Stimulated activated CD4-positive, alpha-beta T cell treated with anti-CD3 and anti-CD28 coated beads, Interleukin-4, amount 100 ng/mL, for 1 hour (primary cell): ENCODE measurements at regions not wholly inside any gene's neighbourhood (a gene's known extent, or its start where the extent isn't known, plus 50 kb on each side); places are given as distances from the start of the nearest gene placed in this dataset.

Experiments used
- DNase-seq: peaks from one replicate; pipeline ENCODE4 v3.0.0-alpha.2; 2020

DNA sequence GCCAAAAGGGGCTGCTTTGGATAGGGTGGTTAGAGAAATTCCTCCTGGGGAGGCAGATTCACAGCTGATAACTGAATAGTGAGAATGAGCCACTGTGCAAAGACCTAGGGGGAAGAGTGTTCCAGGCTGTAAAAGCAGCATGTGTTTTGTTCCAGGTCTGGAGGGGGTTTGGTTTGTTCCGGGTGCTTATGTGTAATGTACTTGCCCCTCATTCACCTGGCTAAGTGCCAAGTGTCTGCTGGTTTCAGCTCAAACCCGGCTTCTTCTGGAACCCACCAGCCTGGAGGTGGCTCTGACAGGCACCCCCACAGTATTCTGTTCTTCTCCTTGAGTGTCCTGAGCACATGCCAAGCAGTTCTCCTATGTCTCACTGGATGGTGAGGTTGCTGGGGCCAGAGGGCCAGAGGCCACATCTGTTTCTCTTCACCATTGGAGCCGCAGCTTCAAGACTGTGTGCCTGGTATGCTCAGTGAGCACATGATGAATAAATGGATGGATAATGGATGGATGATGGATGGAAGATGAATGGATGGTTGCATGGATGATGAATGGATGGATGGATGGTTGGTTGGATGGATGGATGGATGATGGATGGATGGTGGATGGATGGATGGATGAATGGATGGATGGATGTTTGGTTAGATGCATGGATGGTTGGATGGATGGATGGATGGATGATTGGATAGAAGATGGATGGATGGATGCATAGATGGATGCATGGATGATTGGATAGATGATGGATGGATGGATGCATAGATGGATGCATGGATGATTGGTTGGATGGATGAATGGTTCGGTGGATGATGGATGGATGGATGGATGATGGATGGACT, 227.6 kb downstream of the BMP7 start:
- DNase-seq, result no peak

DNA sequence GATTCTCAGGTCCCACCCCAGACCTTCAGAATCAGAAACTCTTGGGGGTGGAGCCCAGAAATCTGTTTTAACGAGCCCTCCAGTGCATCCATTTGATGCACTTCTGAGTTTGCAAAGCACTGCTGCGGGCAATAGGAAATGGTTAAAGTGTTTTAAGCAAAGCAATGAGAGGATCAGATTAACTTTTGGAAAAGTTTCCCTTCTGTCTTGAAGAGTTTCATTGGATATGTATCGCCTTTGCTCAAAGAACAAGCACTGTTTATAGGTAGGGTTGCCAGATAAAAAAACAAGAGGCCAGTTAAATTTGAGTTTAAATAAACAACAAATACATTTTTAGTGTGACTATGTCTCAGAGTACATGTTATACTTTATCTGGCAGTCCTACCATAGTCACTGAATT, 226.0 kb downstream of the BMP7 start:
- DNase-seq, result no peak

DNA sequence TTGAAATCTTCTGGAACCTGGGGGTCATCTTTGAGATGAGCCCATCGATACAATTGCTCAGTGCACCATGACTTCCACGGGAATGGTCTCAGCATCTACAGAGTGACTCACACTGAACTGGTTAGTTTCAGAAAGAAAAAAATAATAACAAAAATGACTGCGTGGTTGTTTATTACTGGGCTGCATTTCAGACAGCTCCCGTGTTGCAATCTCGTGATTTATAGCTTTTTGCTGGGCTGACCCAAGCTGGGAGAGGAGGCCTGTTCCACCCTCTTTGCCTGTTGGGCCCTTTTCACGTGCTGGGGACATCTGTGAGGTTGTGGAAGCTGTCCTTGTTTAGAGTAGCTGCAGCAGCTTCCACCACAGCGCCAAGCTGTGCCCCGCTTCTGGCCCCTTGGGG, 225.5 kb downstream of the BMP7 start:
- DNase-seq, result no peak

DNA sequence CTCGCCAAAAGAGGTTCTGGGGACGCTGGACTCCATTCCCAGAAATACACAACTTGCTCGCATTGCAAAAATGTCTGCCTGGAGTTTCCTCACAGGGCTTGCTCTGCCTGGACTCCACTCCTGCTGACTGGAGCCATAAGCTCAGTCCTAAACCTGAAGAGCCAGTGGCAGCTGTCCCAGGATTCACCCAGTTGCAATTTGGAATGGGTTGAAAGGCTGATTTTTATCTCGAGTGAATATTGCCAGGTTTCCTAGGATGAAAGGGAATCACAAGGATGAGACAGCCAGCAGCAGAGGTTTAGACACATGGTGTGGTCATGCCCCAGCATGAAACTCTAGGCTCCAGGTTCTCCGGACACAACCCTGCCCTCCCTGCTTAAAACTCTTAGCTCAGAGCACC, 223.3 kb downstream of the BMP7 start:
- DNase-seq, result no peak

DNA sequence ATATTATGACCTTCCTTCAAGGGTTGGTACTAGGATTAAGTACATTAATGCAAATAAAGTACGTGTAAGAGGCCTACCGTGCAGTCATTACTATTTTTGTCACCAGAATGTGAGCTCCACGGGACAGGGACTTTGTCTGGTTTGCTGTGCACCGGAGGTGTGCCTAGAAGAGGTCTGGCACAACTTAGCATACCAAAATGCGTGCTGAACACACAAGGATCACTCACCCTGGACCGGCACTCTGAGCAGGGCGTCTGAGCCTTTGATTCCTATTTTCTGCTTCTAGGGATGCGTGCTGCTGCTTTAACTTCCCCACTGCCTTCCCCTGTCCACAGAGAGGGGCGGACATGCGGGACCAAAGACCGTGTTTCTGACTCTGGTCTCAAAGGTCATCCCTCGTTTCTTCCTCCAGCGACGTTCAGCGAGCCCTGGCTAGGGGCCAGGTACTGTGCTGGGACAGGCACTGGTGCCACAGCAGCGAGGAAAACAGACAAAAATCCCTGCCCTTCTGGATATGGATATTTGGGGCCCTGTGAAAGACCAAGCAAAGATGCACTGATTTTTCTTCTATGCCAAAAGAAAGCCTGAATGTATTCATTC, 222.7 kb downstream of the BMP7 start:
- no peak for DNase-seq

DNA sequence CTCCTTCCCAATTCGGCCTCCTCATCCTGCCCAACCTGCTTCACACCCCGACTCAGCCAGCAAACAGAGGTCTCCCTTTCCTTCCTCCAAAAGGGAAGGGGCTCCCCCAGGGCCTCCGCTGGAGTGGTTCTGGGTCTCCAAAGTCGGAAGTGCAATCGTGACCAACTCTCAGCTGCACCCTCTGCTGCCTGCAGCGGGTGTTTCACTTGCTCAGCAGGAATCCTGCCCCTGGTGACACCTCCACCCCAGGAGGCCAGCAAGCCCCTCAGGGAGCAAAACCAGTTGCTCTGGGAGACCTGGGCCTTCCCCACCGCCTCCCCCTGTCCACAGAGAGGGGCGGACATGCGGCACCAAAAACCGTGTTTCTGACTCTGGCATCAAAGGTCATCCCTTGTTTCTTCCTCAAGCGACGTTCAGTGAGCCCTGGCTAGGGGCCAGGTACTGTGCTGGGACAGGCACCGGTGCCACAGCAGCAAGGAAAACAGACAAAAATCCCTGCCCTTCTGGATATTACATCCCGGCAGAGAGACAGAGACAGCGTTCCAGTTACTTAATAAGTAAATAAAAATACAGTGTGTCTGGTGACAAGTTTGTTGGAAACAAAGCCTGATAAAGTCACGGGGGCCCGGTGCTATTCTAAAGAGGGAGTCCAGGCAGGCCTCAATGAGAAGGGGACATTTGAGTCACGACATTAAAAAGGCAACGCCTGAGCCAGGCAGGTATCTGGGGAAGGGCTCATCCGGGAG, 219.0 kb downstream of the BMP7 start:
- DNase-seq, result no peak

DNA sequence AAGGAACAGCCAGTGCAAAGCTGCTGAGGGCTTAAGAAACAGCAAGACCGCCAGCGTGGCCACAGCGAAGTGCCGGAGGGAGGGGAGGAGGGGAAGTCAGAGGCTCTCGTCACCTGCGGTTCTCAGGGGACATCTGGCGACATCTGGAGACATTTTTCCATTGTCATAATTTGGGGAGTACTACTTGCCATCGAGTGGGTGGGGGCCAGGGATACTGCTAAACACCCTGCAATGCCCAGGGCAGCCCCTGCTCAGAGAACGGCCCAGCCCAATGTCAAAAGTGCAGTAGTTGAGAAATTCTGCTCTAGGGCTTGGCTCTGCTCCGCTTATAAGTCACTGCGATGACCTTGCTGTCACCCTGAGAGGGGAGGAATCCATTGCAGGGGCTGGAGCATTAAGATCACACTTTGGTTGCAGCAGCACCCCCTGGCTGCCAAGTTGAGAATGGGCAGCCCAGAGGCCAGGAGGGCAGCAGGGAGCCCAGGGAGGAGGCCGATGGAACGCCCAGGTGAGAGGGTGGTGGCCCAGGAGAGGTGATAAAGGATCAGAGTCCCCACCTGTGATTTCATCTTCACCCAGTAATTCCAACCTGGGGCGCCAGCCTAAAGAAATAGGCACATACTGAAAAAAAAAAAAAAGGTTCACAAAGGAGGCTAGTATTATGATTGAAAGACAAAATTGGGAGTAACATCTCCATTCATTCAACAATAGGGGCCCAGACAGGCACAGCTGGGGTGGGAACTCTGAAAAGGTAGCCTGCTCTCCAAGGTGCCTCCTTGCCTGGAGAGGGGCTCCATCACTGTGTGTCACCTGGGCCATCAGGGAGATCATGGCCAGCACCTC, 218.2 kb downstream of the BMP7 start:
- peak; percentile 11 for DNase-seq

DNA sequence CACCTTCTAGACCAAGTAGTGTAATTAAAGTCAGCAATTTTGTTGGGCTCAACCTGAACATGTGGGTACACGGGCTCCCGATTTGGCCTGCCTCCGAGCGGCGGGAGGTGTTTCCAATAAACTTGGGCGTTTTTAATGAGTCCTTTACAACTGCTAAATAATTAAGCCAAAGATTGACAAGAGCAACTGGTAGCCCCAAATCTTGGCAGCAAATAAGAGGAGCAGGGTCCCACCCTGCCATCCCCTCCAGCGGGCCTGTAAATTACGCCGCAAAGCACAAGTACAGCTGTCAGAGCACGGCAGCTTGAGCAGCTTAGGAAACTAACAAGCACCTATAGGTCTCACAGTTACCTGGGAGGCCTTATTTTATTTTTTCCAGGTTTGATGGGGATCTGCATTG, 217.1 kb downstream of the BMP7 start:
- no peak for DNase-seq

DNA sequence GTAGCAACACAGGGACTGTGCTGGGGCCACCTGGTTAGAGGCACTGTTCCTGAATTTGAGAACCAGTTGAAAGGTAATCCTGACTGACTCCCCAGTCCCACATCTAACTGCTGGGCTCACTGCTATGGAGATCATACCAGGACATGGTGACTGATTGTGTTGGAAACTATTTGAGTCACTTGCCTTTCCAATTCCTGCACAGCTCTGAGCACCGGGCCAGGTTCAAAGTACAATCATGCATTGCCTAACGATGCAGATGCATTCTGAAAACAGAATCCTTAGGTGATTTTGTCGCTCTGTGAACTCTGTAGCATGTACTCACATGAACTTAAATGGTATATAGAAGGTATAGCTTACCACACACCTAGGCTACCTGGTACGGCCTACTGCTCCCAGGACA, 215.3 kb downstream of the BMP7 start:
- no peak for DNase-seq

DNA sequence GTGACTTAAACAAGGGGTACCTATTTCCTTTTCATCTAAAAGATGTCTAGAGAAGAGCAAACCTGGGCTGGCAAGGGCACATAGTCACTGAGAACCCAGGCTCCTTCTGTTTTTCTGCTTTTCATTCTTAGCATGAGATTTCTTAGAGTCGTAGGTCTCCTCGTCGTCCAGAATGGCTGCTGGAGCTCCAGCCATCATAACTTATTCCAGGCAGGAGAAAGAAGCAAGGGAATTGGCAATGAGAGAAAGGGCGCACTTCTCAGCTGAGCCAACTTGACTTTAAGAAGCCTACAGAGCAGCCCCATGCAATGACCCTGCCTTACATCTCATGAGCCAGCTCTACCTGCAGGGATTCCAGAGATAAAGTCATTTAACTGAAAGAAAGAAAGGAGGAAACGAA, 213.4 kb downstream of the BMP7 start:
- no peak for DNase-seq

DNA sequence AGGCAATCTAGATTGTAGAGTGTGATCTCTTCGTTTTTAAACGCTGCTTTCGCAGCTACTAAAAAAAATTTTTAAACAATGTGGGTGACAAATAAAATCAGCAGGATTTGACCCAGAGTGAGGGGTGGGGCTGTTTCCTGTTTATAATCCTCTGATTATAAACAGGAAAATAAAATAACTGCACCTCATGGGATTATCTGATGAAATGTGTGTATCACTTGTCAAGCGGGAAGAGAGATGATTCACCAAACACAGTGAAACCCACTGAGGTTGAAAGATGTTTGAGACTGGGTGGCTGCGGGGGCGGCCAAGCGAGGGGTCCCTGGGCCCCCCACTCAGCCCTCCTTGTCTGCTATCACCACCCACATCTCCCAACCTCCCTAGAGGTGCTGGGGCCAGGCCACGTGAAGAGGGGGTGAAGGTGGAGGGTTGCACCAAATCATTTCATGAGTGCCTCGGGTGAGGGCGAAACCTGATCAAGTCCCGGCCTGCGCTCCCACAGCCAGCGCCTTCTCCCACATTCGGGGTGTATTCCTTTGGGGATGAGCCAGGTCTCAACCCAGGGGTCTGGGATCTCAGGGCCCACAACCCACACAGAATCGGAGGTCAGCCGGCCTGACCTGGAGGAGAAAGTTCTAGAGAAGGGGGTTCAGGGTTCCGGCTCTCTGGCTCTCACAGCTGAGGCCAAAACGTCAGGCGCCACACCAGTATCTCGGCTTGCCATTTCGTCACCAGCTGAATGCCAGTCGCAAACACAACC, 212.5 kb downstream of the BMP7 start:
- DNase-seq, result no peak

DNA sequence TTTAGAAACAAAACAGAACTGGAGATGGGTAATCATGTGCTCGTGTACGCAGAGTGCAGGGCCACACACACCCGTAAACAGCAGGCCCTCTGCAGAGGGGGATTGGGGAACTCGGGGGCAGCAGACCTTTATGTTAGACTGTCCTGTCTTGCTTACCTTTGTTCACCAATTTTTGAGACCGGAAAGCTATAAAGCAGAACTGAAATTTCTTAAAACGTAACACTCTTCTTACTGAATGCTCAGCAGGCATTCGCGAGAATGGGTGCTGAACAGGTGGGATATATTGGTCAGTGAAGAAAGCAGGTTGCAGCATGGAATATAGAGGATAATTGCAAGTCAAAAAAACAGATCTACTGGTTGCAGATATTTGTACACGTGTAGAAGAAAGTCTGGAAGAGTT, 211.1 kb downstream of the BMP7 start:
- no peak for DNase-seq

DNA sequence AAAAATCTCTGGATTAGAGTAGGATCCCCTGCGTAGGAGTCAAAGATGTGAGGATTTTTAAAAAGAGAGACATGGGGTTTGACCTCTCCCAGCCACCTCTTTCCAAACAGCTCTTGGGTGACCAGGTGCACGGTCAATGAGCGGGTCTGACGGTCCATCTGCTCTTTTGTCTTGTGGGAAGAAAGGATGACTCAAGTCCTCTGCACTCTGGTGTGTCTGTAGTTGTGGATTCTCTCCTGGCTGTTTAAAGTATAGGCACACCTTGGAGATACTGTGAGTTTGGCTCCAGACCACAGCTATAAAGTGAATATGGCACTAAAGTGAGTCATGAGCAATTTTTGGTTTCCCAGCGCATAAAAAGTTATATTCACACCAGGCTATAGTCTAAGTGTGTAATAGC, 209.8 kb downstream of the BMP7 start:
- DNase-seq, result no peak

DNA sequence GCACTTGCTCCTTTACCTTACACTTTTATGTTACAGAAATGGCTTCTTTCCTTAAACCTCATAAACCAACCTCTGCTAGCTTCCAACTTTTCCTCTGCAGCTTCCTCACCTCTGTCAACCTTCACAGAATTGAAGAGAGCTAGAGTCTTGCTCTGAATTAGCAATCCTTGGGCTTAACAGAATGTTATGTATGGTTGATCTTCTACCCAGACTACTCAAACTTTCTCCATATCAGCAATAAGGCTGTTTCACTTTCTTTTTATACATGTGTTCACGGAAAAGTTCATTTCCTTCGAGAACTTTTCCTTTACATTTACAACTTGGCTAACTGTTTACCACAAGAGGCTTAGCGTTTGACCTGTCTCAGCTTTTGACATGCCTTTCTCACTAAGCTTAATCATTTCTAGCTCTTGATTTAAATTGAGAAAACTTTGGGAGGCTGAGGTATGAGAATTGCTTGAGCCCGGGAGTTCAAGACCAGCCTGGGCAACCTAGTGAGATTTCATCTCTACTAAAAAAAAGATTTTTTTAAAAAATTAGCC, 207.3 kb downstream of the BMP7 start:
- DNase-seq, result no peak

DNA sequence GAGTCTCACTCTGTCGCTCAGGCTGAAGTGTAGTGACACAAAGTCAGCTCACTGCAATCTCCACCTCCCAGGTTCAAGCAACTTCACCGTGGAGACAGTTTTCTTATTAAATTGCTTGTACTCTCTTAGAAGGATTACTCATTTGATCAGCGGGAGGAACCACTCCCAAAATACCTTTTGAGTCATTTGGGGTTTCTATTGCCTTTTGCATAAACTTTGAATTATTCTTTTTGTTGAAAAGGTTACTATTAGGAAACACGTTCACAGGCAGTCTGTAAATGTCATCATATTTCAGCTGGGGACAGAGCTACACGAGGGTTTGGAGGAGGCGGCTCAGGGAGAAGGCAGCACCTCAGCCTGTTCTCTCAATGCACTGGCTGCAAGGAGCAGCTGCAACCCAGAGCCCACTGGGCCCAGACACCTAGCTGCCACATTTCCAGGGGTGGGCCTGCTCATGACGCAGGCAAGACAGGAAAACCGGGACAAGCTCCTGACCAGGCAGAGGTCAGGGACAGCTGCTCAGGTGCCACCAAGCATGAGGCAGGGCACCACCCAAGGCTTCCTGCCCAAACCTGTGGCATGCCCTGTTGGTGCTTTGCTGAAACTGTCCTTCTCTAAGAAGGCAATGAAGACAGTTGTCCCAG, 205.9 kb downstream of the BMP7 start:
- no peak for DNase-seq

DNA sequence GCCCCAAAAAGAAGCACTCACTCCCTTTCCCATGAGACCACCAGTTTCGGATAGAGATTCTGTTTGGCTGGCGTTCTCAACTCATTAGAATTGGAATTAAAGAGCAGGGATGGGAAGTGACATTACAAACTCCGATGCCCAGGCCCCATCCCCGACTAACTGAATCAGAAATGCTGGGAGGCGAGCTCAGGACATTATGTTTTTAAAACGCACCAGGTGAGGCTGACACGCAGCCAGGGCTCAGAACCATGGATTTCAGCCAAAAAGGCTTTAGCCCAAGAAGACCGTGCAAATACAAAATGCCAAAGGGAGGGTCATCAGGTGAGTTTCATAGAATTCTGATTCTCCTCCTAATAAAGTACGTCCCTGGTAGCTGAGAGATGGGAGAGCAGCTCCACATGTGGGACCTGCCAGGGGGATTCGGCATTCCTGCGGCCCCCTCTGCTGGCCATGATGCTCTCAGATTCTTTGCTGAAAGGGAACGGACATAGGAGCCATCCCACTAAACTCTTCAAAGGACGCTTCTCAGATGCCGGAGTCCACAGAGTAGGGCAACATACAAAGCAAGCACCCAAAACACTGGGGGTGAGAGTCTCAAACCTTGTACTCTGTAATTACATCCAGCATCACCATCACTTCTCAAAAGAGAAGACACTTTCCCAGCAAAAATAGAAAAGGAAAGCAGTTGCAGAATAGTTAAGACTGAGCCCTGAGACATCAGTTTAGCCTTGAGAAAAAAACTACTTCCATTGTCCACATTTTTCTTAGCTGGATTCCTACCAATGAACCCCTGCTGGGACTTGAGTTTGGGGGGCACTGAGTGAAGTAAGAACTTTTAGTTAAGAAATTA, 205.2 kb downstream of the BMP7 start:
- DNase-seq, result no peak

DNA sequence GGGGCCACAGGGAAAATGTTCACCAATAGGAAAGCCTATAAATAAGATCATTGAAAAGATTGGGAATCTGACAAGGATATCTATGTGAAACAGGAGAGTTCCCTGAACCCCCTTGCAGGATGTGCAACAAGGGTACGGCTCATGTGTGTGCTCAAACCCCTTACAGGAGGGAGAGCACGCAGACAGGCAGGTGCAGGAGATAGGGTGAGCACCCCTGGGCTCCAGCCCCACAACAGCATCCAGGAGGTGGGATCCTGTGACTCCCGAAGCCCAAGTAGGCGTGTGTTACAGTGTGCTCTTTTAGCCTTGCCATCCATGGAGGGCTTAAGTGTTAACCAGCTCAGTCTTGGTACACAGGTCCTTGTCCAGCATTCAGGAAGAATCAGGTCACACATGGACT, 204.2 kb downstream of the BMP7 start:
- no peak for DNase-seq

DNA sequence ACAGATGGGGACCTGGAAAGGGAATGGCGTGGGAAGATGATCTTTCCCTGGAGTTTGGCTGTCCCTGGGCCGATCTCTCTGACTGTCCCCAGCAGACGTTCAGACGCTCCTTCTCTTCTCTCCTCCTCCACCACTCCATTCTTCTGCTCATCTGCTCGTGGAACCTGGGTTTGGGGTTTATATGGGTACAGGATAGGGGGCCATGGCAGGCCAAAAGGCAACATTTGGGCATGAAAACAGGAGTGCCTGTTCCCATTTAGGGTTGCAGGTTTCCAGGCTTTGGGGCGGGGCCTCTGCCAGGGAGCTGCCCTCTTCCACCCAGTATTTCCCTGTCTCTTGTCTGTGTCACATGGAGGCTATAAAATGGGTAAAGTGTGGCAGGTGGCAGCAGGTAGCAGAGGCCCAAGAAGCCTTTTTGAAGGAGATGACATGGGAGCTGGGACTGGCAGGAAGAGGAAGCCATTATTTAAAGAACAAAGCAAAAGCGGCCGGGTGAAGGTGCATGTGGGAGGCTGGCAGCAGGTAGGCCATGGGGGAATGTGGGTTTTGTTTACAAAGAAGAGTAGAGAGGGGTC, 203.7 kb downstream of the BMP7 start:
- DNase-seq, result no peak

DNA sequence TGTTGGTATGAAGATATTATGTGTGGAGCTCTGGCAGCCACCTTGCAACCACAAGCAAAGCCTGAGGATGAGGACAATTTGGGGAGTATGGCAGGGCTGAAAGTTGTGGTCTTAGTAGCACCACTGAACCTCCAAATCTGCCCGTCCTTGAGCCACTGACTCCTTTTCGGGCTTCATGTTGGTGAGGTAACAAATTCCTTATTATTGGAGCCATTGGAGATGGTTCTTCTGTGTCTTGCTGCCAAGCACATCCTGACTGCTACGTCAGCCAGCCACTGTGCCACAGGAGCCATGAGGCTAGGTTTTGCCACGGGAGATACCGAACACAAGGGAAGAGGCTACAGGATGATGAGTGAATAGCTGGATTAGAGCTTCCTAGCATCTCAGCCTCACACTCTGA, 201.6 kb downstream of the BMP7 start:
- DNase-seq, result no peak

DNA sequence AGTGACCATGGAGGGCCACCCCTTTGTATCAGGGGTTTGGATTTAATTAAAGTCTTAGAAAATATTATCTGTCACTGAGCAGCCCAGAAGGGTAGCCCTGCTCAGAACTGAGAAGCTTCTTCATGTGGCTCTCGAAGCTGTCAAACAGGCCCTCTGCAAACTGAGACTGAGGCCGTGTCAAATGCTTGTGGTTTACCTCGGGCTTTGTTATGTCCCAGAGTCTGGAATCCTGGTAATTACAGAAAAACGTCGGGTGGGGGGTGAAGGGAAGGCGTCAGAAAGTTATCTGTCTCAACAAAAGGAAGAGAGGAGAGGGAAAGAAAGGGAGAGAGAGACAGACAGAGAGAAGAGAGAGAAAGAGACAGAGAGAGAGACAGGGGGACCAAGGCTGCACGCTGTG, 200.8 kb downstream of the BMP7 start:
- DNase-seq, result no peak
